Heart left ventricle (tissue), 13 donors: ENCODE measurements at regions not wholly inside any gene's neighbourhood (a gene's known extent, or its start where the extent isn't known, plus 50 kb on each side); places are given as distances from the start of the nearest gene placed in this dataset.

Experiments used
- POLR2A ChIP-seq, 2 donors: fragments of 450-650 bp; IDR thresholded peaks; one replicate each; pipeline ENCODE4 v1.6.1; 2017; ENCODE audit warnings: antibody characterized with exemption in 2 of 2, mild to moderate bottlenecking in 2 of 2, moderate library complexity in 2 of 2
- TF ChIP-seq, protein P1 (sequence below), 12 donors: fragments of 200-600 bp; sonication (generic) in 4 of 12; IDR thresholded peaks; one replicate each; pipeline versions ENCODE4 v1.5.0 to v1.8.0; 2018 to 2022; ENCODE audit warnings: antibody characterized with exemption in 12 of 12, mild to moderate bottlenecking in 5 of 12
- donor health status: ischemic (EF 13 %, LVEDD 7.1; RV severe dilation, severe dysfunction).
- donor health status: DM: no; HTN: yes; CAD: no.
- donor health status: DM: no; HTN: no; CAD: no.
- donor health status: ischemic (EF 25% LVEDD 6.9; RV normal size, moderate dysfunction).
- donor health status: ischemic (EF 25% LVEDD 5.7; RV mildly dilated, moderate dysfunction).
- donor health status: ischemic (EF 35%, LVEDD 5.7; RV mildly dilated, moderate dysfunction).
- donor health status: nonischemic (EF 11% LVEDD 7.7; RV severe dilation, severe dysfunction).
- donor health status: DM: yes; HTN: yes; CAD: no.
- donor health status: PGD.
- donor health status: ischemic (EF 29% LVEDD 5.4; RV normal size, mild dysfunction).
- donor health status: nonischemic (EF 23%, LVEDD 6.1; RV moderate dilation, normal function).

DNA sequence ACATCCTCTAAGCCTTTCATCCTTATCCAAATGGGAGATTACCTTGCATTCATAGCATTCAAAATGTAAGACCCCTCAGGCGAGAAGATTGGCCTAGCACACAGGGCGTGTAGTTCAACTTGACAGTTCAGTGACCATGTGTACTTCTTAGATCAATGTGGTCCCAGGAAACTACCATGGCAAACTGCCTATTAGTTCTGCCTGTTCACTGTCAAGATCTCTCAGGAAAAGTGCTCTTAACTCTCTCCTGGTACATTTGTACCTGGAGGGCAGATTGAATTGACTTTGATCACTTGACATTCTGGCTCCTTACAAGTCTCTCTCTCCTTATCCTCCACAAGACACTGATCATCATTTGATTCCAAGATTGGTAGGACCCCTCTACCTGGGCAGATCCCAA is 122.4 kb downstream of the CDC7 start:
- no peak for TF ChIP-seq POLR2A (IDR thresholded peaks at IDR 0.05)
- TF ChIP-seq, protein P1, sequence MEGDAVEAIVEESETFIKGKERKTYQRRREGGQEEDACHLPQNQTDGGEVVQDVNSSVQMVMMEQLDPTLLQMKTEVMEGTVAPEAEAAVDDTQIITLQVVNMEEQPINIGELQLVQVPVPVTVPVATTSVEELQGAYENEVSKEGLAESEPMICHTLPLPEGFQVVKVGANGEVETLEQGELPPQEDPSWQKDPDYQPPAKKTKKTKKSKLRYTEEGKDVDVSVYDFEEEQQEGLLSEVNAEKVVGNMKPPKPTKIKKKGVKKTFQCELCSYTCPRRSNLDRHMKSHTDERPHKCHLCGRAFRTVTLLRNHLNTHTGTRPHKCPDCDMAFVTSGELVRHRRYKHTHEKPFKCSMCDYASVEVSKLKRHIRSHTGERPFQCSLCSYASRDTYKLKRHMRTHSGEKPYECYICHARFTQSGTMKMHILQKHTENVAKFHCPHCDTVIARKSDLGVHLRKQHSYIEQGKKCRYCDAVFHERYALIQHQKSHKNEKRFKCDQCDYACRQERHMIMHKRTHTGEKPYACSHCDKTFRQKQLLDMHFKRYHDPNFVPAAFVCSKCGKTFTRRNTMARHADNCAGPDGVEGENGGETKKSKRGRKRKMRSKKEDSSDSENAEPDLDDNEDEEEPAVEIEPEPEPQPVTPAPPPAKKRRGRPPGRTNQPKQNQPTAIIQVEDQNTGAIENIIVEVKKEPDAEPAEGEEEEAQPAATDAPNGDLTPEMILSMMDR (IDR thresholded peaks at IDR 0.05), result no peak
